Endothelial cell (in vitro differentiated cells): ENCODE measurements at regions not wholly inside any gene's neighbourhood (a gene's known extent, or its start where the extent isn't known, plus 50 kb on each side); places are given as distances from the start of the nearest gene placed in this dataset.

Source experiments
- DNase-seq: peaks from one replicate; pipeline ENCODE4 v3.0.0; 2021; ENCODE audit warnings: low spot score
- H3K27ac Mint-ChIP-seq: one replicate; pipeline ENCODE4 v1.8.0; 2021; ENCODE audit warnings: mixed read lengths, inconsistent platforms; ENCODE audit not compliant: unreplicated experiment
- H3K27me3 Mint-ChIP-seq: one replicate; pipeline ENCODE4 v1.8.0; 2021; ENCODE audit warnings: mild to moderate bottlenecking, moderate library complexity, mixed read lengths, inconsistent platforms; ENCODE audit not compliant: unreplicated experiment
- H3K36me3 Mint-ChIP-seq: one replicate; pipeline ENCODE4 v1.8.0; 2021; ENCODE audit warnings: mild to moderate bottlenecking, low read depth, mixed read lengths, inconsistent platforms; ENCODE audit not compliant: unreplicated experiment
- H3K4me1 Mint-ChIP-seq: one replicate; pipeline ENCODE4 v1.8.0; 2021; ENCODE audit warnings: mild to moderate bottlenecking, mixed read lengths, inconsistent platforms; ENCODE audit not compliant: unreplicated experiment
- H3K4me3 Mint-ChIP-seq: one replicate; pipeline ENCODE4 v1.8.0; 2021; ENCODE audit warnings: mild to moderate bottlenecking, mixed read lengths, inconsistent platforms; ENCODE audit not compliant: unreplicated experiment
- H3K9me3 Mint-ChIP-seq: one replicate; pipeline ENCODE4 v1.8.0; 2021; ENCODE audit warnings: mixed read lengths, inconsistent platforms; ENCODE audit not compliant: unreplicated experiment
- TF ChIP-seq, protein P1 (sequence below): fragments of 200-600 bp; sonication (generic); IDR thresholded peaks from one replicate; pipeline ENCODE4 v1.5.0; 2021; ENCODE audit warnings: antibody characterized with exemption; ENCODE audit not compliant: unreplicated experiment

DNA sequence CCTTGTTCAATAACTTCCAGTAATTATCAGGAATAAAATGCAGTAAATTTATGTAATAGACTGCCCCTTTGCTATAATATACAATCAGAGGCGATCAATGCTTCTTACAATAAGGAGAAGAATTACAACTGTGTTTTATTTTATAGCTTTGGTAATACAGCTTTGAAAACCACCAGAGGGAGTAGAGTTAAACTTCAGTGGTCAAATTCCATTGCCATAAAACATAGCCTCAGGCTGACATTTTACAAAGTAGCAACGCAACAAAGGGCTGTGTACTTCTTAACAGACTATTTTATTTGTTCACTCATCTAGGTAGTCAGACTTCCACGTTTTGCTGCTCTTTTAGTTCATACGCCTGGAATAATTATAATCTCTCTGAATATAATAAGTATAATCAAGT is 58.5 kb downstream of the TEX13C start:
- no peak for DNase-seq
- H3K4me3 Mint-ChIP-seq = no peak overlapping the region
- H3K36me3 Mint-ChIP-seq = no peaks in the 10 kb centered on the region
- H3K27me3 Mint-ChIP-seq = no peaks in the 10 kb centered on the region
- H3K27ac Mint-ChIP-seq = no peak overlapping the region
- TF ChIP-seq, protein P1, sequence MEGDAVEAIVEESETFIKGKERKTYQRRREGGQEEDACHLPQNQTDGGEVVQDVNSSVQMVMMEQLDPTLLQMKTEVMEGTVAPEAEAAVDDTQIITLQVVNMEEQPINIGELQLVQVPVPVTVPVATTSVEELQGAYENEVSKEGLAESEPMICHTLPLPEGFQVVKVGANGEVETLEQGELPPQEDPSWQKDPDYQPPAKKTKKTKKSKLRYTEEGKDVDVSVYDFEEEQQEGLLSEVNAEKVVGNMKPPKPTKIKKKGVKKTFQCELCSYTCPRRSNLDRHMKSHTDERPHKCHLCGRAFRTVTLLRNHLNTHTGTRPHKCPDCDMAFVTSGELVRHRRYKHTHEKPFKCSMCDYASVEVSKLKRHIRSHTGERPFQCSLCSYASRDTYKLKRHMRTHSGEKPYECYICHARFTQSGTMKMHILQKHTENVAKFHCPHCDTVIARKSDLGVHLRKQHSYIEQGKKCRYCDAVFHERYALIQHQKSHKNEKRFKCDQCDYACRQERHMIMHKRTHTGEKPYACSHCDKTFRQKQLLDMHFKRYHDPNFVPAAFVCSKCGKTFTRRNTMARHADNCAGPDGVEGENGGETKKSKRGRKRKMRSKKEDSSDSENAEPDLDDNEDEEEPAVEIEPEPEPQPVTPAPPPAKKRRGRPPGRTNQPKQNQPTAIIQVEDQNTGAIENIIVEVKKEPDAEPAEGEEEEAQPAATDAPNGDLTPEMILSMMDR = no peak
- H3K9me3 Mint-ChIP-seq = no peaks in the 10 kb centered on the region
- no peaks in the 10 kb centered on the region for H3K4me1 Mint-ChIP-seq

DNA sequence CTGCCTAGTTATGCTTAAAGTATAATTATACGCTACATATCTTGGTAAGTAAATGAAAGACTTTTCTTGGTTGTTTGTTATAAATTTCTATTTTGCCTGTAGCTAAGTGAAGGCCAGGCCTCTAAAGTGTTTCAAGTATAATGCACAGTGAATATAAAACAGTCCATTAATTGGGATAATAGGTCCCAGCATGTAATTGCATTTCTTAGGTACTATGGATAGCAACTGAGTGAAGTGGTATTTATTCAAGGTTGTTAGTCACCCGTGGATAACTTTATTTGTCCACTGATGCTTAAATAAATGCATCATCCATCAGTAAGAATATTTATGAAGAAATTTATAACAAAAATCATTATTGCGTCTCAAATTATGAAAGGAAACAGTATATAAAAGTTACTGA is 59.1 kb downstream of the TEX13C start:
- DNase-seq = no peak
- Mint-ChIP-seq H3K36me3 (no peaks in the 10 kb centered on the region), H3K27ac (no peak overlapping the region), H3K4me3 (no peak overlapping the region), H3K4me1 (no peaks in the 10 kb centered on the region), H3K9me3 (no peaks in the 10 kb centered on the region), H3K27me3 (no peaks in the 10 kb centered on the region)
- TF ChIP-seq, protein P1 = no peak

DNA sequence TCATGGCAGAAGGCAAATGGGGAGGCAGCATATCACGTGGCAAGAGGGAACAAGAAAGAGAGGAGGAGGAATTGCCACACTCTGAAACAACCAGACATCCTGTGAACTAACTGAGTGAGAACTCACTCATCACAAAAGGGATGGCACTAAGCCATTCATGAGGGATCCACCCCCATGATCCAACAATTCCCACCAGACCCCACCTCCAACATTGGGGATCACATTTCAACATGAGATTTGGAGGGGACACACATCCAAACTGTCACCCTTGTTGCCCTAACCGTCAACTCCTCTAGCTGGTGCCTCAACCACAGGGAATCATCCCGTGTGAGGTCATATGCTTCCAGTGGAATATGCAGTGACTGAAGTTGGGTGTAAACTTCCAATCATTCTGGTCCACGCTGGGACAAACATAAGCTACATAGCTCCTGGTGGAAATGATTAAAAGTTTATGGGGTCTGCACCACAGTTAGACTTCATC is 62.5 kb downstream of the TEX13C start:
- no peak for DNase-seq
- TF ChIP-seq, protein P1 = no peak

DNA sequence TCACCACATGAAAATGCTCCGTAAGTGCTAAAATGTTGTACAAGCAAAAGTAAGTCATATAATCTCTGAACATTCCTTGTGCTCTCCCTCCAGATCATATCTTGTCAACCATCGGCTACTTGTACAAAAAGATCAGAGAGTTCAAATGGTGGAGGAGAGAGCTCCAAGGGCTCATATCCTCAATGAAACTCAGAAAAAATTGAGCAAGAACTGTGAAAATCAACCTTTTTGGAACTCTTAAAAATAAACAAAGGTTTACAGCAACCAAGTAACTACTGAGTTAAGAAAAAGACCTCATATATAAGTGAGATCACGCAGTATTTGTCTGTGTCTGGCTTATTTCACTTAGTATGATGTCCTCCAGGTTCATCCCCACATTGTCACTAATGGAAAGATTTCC is 63.2 kb downstream of the TEX13C start:
- Mint-ChIP-seq H3K36me3 (no peaks in the 10 kb centered on the region), H3K9me3 (no peaks in the 10 kb centered on the region), H3K27ac (no peak overlapping the region), H3K4me1 (no peaks in the 10 kb centered on the region), H3K27me3 (no peaks in the 10 kb centered on the region), H3K4me3 (no peak overlapping the region)
- DNase-seq = no peak
- TF ChIP-seq, protein P1 = no peak

More for the DNA sequence above, 62.5 kb downstream of the TEX13C start:
- no peaks in the 10 kb centered on the region for H3K27me3 Mint-ChIP-seq
- no peaks in the 10 kb centered on the region for H3K36me3 Mint-ChIP-seq
- H3K27ac Mint-ChIP-seq = no peak overlapping the region
- H3K4me1 Mint-ChIP-seq = no peaks in the 10 kb centered on the region
- no peak overlapping the region for H3K4me3 Mint-ChIP-seq
- no peaks in the 10 kb centered on the region for H3K9me3 Mint-ChIP-seq

DNA sequence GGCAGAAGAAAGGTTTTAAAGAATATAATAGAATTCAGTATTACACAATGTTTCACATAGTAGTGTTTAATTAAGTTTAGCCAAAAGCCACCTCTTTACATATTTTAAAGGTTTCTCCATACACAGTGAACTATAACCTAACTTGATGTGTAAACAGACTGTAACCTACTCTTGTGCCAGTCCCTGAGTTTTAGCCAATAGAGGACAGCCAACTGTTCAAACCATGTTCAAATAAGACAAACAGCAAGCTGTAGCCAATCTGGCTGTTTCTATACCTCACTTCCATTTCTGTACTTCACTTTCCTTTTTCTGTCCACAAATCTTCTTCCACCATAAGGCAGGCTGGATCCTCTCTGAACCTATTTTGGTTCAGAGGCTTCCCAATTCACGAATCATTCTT is 65.2 kb downstream of the TEX13C start:
- Mint-ChIP-seq H3K4me3 (no peak overlapping the region), H3K36me3 (no peaks in the 10 kb centered on the region), H3K27me3 (no peaks in the 10 kb centered on the region), H3K27ac (no peak overlapping the region), H3K4me1 (no peaks in the 10 kb centered on the region), H3K9me3 (no peaks in the 10 kb centered on the region)
- TF ChIP-seq, protein P1 = no peak
- no peak for DNase-seq
